Muscle of leg (tissue), 3 donors: ENCODE measurements at regions not wholly inside any gene's neighbourhood (a gene's known extent, or its start where the extent isn't known, plus 50 kb on each side); places are given as distances from the start of the nearest gene placed in this dataset.

ENCODE experiments used
- DNase-seq: peaks from one replicate; pipeline ENCODE4 v3.0.0; 2013
- H3K27ac ChIP-seq: one replicate; pipeline ENCODE4 v1.5.1; 2013; ENCODE audit warnings: mild to moderate bottlenecking, low read length, control low read depth
- H3K27me3 ChIP-seq: one replicate; pipeline ENCODE4 v1.6.1; 2013; ENCODE audit warnings: low read length; ENCODE audit not compliant: control insufficient read depth, insufficient read depth
- H3K36me3 ChIP-seq: one replicate; pipeline ENCODE4 v1.6.1; 2013; ENCODE audit warnings: low read length; ENCODE audit not compliant: control insufficient read depth, insufficient read depth
- H3K4me1 ChIP-seq: one replicate; pipeline ENCODE4 v1.6.1; 2013; ENCODE audit warnings: low read length; ENCODE audit not compliant: control insufficient read depth, insufficient read depth
- H3K4me3 ChIP-seq: one replicate; pipeline ENCODE4 v1.5.1; 2013; ENCODE audit warnings: low read length, control low read depth
- H3K9me3 ChIP-seq: replicated peaks from 2 replicates; pipeline ENCODE4 v1.6.1; 2013; ENCODE audit warnings: low read depth, low read length; ENCODE audit not compliant: control insufficient read depth
- WGBS: methylation state at CpG from one replicate; pipeline ENCODE4 v1.1.5; 2013; ENCODE audit warnings: missing lambda C conversion rate; ENCODE audit not compliant: insufficient coverage; 5-methylcytosine and 5-hydroxymethylcytosine counted together

DNA sequence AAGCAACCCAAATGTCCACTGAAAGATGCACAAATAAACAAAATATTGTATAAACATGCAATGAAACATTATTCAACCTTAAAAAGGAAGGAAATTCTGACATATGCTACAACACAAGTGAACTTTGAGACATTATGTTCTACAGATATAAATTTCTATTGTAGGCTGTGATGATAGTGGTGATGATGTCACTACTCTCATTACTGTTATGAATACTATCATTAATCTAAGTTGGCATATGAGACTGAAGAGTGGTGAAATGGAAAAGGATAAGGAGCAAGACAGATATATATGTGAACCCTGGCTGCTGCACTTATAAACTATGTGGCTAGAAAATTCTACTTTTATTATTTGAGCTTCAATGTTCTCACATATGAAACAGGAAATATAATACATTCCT lies 360.2 kb downstream of the TFAP2A start:
- Histone ChIP-seq H3K4me3 (no peak overlapping the region), H3K36me3 (no peaks in the 10 kb centered on the region), H3K27me3 (no peaks in the 10 kb centered on the region), H3K27ac (no peak overlapping the region), H3K9me3 (no peaks in the 10 kb centered on the region), H3K4me1 (no peaks in the 10 kb centered on the region)
- no peak for DNase-seq

DNA sequence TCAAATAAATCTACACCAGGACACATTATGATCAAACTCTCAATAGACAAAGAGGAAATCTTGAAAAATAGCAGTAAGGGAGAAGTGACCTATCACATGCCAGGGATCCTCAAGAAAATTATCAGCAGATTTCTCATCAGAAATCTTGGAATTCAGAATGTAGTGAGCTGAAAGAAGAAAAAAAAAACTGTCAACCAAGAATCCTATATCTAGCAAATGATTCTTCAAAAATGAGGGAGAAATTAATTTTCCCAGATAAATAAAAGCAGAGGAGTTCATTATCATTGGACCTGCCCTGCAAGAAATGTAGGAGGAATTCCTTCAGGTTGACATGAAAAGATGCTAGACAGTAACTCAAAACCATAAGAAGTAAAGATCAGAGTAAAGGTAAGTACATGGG lies 363.6 kb downstream of the TFAP2A start:
- H3K36me3 ChIP-seq, result no peaks in the 10 kb centered on the region
- no peak overlapping the region for H3K27ac ChIP-seq
- no peak for DNase-seq
- no peaks in the 10 kb centered on the region for H3K27me3 ChIP-seq
- H3K9me3 ChIP-seq, result no peaks in the 10 kb centered on the region
- H3K4me1 ChIP-seq, result no peaks in the 10 kb centered on the region
- H3K4me3 ChIP-seq, result no peak overlapping the region

DNA sequence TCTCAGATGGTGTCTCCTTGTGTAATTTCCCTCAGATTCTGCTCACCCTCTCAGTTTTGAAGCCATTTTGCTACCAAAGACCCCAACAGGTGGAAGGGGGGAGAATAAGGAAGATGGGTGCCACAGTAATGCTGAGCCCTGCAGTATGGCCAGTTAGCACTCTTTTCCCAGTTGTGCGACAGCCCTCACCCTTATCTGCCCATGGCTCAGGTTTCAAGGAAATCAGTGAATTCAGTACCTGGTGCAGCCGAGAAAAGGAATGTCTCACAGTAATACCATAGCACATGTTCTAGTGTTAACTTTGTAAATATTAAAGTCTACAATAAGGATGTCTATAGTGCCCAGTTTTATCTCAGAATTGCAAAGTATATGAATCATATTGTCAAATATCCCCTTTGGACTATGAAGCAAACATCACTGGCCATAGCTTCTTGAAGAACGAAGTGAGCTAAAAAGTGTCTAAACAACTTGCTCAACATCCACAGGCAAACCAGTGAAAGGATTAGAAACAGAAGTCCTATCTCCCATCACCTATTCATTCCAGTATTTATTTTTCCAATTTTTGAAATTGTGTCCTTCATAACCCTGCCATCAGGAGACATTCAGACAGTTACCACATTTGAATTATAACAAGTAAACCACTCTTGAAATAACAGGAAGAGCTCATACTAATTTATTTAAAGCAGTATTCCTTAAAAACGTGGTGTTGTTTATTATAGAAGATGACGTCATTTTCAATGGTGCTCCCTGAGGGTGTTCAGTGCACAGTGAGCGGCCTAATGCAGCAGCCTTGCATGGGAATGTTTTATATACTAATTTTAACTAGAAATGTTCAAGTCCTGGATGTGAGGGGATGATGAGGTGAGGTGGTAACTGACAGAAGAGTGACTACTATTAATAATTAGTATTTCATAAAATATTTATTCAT lies 366.2 kb downstream of the TFAP2A start:
- Histone ChIP-seq H3K4me3 (no peak overlapping the region), H3K27me3 (no peaks in the 10 kb centered on the region), H3K27ac (no peak overlapping the region), H3K9me3 (no peaks in the 10 kb centered on the region), H3K4me1 (no peaks in the 10 kb centered on the region), H3K36me3 (no peaks in the 10 kb centered on the region)
- DNase-seq, result no peak
- 86% methylated on average over 2 of the region's 6 CpGs for WGBS

DNA sequence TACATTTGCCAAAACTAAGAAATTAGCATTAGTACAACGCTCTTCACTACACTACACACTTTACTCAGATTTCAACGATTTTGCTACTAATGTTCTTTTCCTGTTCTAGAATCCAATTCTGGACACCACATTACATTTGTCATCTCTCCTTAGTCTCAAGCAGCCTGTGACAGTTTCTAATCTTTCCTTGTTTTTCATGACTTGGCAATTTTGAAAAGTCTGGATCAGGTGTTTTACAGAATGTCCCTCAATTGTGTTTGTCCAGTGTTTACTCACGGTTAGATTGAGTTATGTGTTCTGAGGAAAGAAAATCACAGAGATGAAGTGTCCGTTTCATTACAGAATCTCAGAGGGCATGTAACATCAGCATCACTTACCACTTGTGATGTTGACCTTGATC lies 372.6 kb downstream of the TFAP2A start:
- no peaks in the 10 kb centered on the region for H3K9me3 ChIP-seq
- no peak for DNase-seq

DNA sequence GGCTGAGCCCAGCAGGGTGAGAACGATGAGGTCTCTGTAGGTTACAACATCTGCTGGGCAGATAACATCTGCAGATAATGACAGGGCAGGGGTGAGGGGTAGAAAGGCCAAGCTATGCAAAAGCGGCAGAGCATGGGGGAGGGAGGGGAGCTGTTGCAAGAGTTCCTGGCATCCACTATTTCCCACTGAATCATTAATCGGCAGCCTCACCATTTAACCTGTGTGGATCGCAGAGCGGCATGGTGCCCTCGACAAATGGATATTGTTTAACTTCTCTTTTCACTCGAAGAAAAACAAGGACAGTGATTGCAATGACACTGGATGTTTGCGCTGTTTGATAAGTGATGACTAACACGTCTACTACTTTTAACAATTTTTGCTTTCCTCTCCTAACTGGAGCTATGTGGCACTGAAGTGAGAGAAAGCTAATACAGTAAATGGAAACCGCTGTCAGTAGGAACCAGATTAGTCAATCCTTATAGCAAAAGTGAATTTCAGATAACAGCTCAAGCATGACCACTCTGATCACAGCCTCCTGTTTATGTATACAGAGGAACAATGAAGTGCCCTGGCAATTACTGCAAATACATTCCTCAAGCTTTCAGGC lies 381.5 kb downstream of the TFAP2A start:
- Histone ChIP-seq H3K9me3 (no peaks in the 10 kb centered on the region), H3K36me3 (no peaks in the 10 kb centered on the region), H3K27ac (no peak overlapping the region), H3K27me3 (no peaks in the 10 kb centered on the region), H3K4me1 (no peaks in the 10 kb centered on the region), H3K4me3 (no peak overlapping the region)
- WGBS, result 64% methylated on average over 5 of the region's 10 CpGs
- no peak for DNase-seq

More for the DNA sequence above, 372.6 kb downstream of the TFAP2A start:
- 90% methylated on average over 2 of the region's 4 CpGs for WGBS
- H3K36me3 ChIP-seq, result no peaks in the 10 kb centered on the region
- H3K27me3 ChIP-seq, result no peaks in the 10 kb centered on the region
- no peak overlapping the region for H3K4me3 ChIP-seq
- no peak overlapping the region for H3K27ac ChIP-seq
- no peaks in the 10 kb centered on the region for H3K4me1 ChIP-seq

DNA sequence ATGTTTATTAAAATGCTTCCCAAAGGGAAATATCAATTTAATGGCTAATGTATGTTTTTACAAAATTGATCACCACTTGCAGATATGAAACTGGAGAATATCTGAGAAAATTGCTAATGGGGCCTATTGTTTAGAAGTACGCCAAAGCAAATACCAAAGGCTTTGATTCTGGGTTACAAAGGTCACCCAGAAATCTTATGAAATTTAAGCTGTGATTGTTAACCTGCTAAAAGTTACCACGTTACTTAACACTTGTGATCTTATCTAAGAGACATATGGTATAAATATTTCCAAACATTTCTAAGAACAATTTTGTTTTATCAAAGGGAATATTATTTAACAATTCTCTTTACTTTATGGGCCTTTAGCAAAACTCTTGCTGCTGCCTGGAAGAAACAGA lies 383.3 kb downstream of the TFAP2A start:
- no peaks in the 10 kb centered on the region for H3K36me3 ChIP-seq
- no peaks in the 10 kb centered on the region for H3K4me1 ChIP-seq
- H3K27me3 ChIP-seq, result no peaks in the 10 kb centered on the region
- H3K27ac ChIP-seq, result no peak overlapping the region
- no peak overlapping the region for H3K4me3 ChIP-seq
- no CpG with 5 or more reads among the region's 2 CpGs for WGBS
- DNase-seq, result no peak
- H3K9me3 ChIP-seq, result no peaks in the 10 kb centered on the region

DNA sequence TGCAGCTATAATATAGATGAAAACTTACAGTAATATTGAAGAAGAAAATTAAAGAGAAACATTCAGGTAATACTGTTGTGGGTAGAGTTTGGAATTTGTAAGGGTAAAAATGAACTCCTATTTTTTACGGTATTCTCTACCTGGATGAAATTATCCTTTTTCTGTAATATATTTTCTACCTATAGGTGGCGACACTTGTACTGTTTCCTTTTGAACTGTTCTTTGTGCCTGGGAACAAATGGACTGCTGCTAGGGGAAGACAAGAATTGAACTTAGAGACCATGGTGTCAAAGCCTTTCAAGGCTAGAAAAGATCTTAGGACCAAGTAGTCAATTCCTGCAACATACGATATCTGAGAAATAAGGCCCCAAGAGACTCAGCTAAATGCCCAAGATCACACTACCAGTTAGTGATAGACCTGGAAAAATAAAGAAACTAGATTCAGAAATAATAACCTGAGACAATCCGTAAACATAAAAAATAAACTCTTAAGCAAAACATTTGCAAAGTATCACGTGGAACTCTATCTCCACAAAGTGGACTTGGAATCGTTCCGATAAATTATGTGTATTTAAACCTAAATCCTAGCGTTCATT lies 383.8 kb downstream of the TFAP2A start:
- Histone ChIP-seq H3K9me3 (no peaks in the 10 kb centered on the region), H3K4me3 (no peak overlapping the region), H3K27ac (no peak overlapping the region), H3K27me3 (no peaks in the 10 kb centered on the region), H3K36me3 (no peaks in the 10 kb centered on the region), H3K4me1 (no peaks in the 10 kb centered on the region)
- whole genome bisulfite sequencing, result no CpG with 5 or more reads among the region's 8 CpGs
- DNase-seq, result peak; percentile 4

DNA sequence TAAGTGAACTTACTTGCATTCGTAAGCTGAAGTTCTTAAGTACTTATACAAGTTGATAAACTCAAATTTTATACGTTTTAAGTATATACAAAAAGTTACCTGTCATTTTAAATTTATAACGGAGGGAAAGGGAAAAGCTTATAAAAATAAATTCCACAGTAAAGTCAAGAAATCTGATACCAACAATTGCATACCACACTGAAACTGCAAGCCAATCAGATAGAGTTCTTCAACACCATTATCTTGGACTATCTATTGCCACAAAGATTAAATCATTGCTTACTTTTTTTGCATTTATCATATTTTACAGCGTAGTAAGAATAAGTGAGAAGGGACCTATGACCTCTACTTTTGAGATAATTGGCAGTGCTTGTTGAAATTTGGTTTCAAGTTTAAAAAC lies 386.7 kb downstream of the TFAP2A start:
- Histone ChIP-seq H3K4me3 (no peak overlapping the region), H3K27ac (no peak overlapping the region), H3K36me3 (no peaks in the 10 kb centered on the region), H3K27me3 (no peaks in the 10 kb centered on the region), H3K4me1 (no peaks in the 10 kb centered on the region), H3K9me3 (no peaks in the 10 kb centered on the region)
- DNase-seq, result no peak
- WGBS, result no CpG with 5 or more reads among the region's 4 CpGs

DNA sequence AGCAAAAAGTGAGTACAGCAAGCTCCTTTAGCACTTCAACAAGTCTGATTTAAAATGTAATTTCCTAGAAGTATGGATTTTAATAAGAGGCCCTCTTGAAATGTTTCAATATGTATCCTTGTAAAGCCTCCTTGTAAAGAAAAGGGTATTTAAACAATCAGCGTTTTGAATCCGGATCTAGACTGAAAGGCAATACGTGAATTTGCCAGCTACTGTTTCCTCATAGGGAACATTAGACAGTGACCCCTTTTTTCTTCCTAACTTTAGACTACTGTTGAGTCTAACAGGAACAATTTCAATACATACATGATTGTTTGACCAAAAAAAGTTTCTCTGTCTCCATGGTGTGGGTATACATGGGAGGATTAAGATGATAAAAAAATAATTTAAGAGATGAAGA lies 395.0 kb downstream of the TFAP2A start:
- WGBS, result no CpG with 5 or more reads among the region's 3 CpGs
- no peaks in the 10 kb centered on the region for H3K9me3 ChIP-seq

DNA sequence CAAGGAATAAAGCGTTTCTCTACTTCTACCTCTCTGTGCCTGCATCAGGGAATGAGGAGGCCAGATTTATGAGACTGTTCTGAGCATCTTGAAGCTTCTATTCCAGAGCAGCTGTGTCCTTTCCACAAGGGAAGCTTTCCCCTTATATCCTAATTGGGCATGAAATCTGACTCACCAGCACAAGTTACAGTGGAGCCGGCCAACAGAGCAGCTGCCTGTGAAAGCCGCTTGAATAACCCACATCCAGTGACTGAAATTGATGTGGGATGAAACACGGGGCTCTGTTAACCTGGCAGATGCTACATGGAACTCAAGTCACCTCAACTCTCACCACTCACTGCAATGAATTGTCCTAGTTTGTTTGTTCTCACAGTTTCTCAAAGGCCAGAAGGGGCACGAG lies 400.3 kb downstream of the TFAP2A start:
- Histone ChIP-seq H3K9me3 (peaks cover 3% of the 10 kb centered on the region), H3K27ac (peak overlapping the region; percentile 60), H3K4me3 (no peak overlapping the region), H3K27me3 (no peaks in the 10 kb centered on the region), H3K4me1 (peaks cover 3% of the 10 kb centered on the region), H3K36me3 (no peaks in the 10 kb centered on the region)
- DNase-seq, result peak; percentile 89
- no CpG with 5 or more reads among the region's 5 CpGs for WGBS

More for the DNA sequence above, 395.0 kb downstream of the TFAP2A start:
- Histone ChIP-seq H3K4me3 (no peak overlapping the region), H3K36me3 (no peaks in the 10 kb centered on the region), H3K27ac (no peak overlapping the region), H3K4me1 (no peaks in the 10 kb centered on the region), H3K27me3 (no peaks in the 10 kb centered on the region)
- DNase-seq, result no peak
